Transverse colon (tissue), 4 donors: ENCODE measurements at regions not wholly inside any gene's neighbourhood (a gene's known extent, or its start where the extent isn't known, plus 50 kb on each side); places are given as distances from the start of the nearest gene placed in this dataset.
A peak's percentile ranks its signal among the peaks of the same experiment; 100 is the strongest.
"Not testable (repeated sequence)": the region's sequence is repeated elsewhere in the genome, so short reads cannot be mapped to it uniquely, and the experiment has no call there.

Experiments used
- DNase-seq: peaks from one replicate; pipeline ENCODE4 v3.0.0-alpha.2; 2019
- H3K27ac ChIP-seq, 4 donors: fragments of 200-600 bp; sonication (generic); 2 replicates each; pipeline ENCODE4 v1.5.1; 2016 to 2018; ENCODE audit warnings: inconsistent platforms in 4 of 4
- H3K27me3 ChIP-seq: fragments of 200-600 bp; sonication (generic); 2 replicates; pipeline ENCODE4 v1.5.1; 2017; ENCODE audit warnings: inconsistent platforms
- H3K36me3 ChIP-seq, 4 donors: fragments of 200-600 bp; sonication (generic); 2 replicates each; pipeline ENCODE4 v1.5.1; 2017 to 2019; ENCODE audit warnings: inconsistent platforms in 4 of 4
- H3K4me1 ChIP-seq, 4 donors: fragments of 200-600 bp; sonication (generic); 2 replicates each; pipeline ENCODE4 v1.5.1; 2017 to 2020; ENCODE audit warnings: inconsistent platforms in 4 of 4
- H3K4me3 ChIP-seq, 4 donors: fragments of 200-600 bp; sonication (generic); 1 replicate in 1 of 4; 2 replicates in 3 of 4; pipeline versions ENCODE4 v1.5.1 to v1.6.1; 2017 to 2019; ENCODE audit warnings: inconsistent platforms in 4 of 4
- H3K9me3 ChIP-seq, 2 donors: fragments of 200-600 bp; sonication (generic); 2 replicates each; pipeline ENCODE4 v1.5.1; 2017 to 2019; ENCODE audit warnings: inconsistent platforms in 2 of 2
- EP300 ChIP-seq: sonication (generic); formaldehyde crosslinking; IDR thresholded peaks from one replicate; pipeline ENCODE4 v1.6.1; 2017; ENCODE audit warnings: antibody characterized with exemption, low read depth
- POLR2A ChIP-seq: fragments of 450-650 bp; IDR thresholded peaks from one replicate; pipeline ENCODE4 v1.6.1; 2016; ENCODE audit warnings: antibody characterized with exemption, mild to moderate bottlenecking, moderate library complexity
- POLR2AphosphoS5 ChIP-seq, 3 donors: sonication (generic); formaldehyde crosslinking; IDR thresholded peaks; one replicate each; pipeline ENCODE4 v1.6.1; 2016; ENCODE audit warnings: antibody characterized with exemption in 3 of 3
- WGBS, 2 donors: methylation state at CpG; one replicate each; pipeline ENCODE4 v1.1.5; 2018; ENCODE audit warnings: low coverage in 1 of 2; 5-methylcytosine and 5-hydroxymethylcytosine counted together
- in situ Hi-C, 4 donors: fragments of 200-750 bp; cut with MboI; loops; one replicate each; pipeline versions ENCODE4 v1.15.0 to v1.15.1; 2017; ENCODE audit warnings: low sequenced_read_pairs in 3 of 4, low pct_ligation_motif_present in 1 of 4, low pct_unique_long_range_greater_than_20kb in 1 of 4
- intact Hi-C: fragments of 100-400 bp; cut with DNase I; formaldehyde crosslinking; loops from one replicate; pipeline ENCODE4 v1.15.1; 2023; ENCODE audit warnings: low total_unique reads
- TF ChIP-seq, protein P1 (sequence below), 5 experiments: fragments of 200-600 bp in 3 of 5; fragments of 450-650 bp in 2 of 5; sonication (generic) in 3 of 5; IDR thresholded peaks; 1 replicate in 2 of 5; 2 replicates in 3 of 5; pipeline ENCODE4 v1.5.1; 2016 to 2017; ENCODE audit warnings: antibody characterized with exemption in 5 of 5, inconsistent platforms in 3 of 5, mild to moderate bottlenecking in 2 of 5, moderate library complexity in 1 of 5

DNA sequence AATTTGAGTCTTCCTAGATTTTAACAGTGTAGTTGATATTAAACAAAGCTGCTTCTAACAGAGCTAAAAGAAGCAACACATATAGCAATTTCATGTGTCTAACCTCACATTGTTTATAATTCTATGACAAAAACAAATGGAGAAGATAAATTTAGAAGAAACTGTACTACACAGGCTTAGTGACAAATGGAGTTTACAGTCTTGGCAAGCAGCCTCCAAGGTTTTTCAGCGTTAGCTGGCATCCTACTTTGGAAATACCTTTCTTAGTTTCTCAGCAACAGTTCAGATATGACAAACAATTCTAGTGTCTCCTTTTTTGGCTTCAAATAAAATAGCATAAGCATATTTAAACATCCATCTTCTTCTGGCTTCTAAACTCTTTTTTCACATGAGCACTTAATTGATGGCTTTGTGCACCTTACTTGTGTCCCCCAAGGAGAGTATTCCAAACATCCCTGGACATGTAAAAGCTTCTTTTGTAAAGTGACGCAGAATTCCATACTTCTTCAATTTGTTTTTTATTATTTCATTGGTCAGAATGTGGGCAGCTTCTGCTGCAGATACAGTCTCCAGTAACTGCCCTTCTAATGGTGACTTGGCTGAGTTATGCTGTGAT is 249.8 kb downstream of the ANTXR2 start:
- DNase-seq = peak; percentile 31
- peaks cover 0 to 4% (median 0%) of the 10 kb centered on the region in 4 donors for H3K4me1 ChIP-seq
- H3K27ac ChIP-seq = peak overlapping the region; percentile 40 to 76 (median 49)
- H3K36me3 ChIP-seq = no peaks in the 10 kb centered on the region
- TF ChIP-seq, protein P1, sequence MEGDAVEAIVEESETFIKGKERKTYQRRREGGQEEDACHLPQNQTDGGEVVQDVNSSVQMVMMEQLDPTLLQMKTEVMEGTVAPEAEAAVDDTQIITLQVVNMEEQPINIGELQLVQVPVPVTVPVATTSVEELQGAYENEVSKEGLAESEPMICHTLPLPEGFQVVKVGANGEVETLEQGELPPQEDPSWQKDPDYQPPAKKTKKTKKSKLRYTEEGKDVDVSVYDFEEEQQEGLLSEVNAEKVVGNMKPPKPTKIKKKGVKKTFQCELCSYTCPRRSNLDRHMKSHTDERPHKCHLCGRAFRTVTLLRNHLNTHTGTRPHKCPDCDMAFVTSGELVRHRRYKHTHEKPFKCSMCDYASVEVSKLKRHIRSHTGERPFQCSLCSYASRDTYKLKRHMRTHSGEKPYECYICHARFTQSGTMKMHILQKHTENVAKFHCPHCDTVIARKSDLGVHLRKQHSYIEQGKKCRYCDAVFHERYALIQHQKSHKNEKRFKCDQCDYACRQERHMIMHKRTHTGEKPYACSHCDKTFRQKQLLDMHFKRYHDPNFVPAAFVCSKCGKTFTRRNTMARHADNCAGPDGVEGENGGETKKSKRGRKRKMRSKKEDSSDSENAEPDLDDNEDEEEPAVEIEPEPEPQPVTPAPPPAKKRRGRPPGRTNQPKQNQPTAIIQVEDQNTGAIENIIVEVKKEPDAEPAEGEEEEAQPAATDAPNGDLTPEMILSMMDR (IDR thresholded peaks at IDR 0.05) = no peak
- no peak for TF ChIP-seq EP300
- TF ChIP-seq POLR2AphosphoS5 (IDR thresholded peaks at IDR 0.05) = peak; percentile 45 to 64 (median 54)
- no peak for TF ChIP-seq POLR2A
- in situ Hi-C loops (no loop called here), intact Hi-C loops (no loop called here)
- WGBS, 2 donors = 36 to 53% methylated on average over 2 of the region's 2 CpGs
- H3K27me3 ChIP-seq = no peaks in the 10 kb centered on the region
- no peak overlapping the region for H3K4me3 ChIP-seq
- no peaks in the 10 kb centered on the region for H3K9me3 ChIP-seq

DNA sequence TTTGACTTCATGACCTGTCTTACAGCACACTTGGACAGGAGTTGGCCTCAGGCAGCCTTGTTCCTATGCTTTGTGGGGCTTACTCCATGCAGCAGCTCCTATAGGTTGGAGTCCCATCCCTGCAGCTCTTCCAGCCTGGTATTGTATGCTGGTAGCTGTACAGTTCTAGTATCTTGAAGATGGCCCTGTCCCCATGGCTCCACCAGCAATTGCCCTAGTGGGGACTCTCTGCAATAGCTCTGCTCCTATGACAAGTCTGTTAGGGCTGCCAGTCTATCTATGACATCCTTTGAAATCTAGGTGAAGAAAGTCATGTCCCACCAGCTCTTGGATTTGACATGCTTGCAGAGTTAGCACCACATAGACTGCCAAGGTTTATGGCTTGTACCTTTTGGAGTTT is 252.6 kb downstream of the ANTXR2 start:
- no peak for TF ChIP-seq EP300
- TF ChIP-seq, protein P1 (IDR thresholded peaks at IDR 0.05) = no peak
- TF ChIP-seq POLR2A = no peak
- no peak for TF ChIP-seq POLR2AphosphoS5 (IDR thresholded peaks at IDR 0.05)
- no peak overlapping the region for H3K27ac ChIP-seq
- no peaks in the 10 kb centered on the region for H3K27me3 ChIP-seq
- in situ Hi-C loops (no loop called here), intact Hi-C loops (no loop called here)
- peaks cover 0 to 10% of the 10 kb centered on the region in 2 donors for H3K9me3 ChIP-seq
- DNase-seq = no peak
- H3K36me3 ChIP-seq = no peaks in the 10 kb centered on the region
- H3K4me3 ChIP-seq = no peak overlapping the region
- H3K4me1 ChIP-seq = peaks cover 0 to 4% (median 0%) of the 10 kb centered on the region in 4 donors

DNA sequence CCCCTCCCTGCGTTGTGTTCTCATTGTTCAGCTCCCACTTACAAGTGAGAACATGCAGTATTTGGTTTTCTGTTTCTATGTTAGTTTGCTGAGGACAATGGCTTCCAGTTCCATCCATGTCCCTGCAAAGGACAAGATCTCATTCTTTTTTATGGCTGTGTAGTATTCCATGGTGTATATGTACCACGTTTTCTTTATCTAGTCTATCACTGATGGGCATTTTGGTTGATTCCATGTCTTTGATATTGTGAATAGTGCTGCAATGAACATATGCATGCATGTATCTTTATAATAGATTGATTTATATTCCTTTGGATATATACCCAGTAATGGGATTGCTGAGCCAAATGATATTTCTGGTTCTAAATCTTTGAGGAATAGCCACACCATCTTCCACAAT is 265.1 kb downstream of the ANTXR2 start:
- H3K27ac ChIP-seq, H3K9me3 ChIP-seq, H3K4me3 ChIP-seq, H3K36me3 ChIP-seq, H3K27me3 ChIP-seq, H3K4me1 ChIP-seq, in situ Hi-C loops, intact Hi-C loops, DNase-seq: not testable (repeated sequence)
- 71 to 72% methylated on average over 2 of the region's 2 CpGs for WGBS, 2 donors

DNA sequence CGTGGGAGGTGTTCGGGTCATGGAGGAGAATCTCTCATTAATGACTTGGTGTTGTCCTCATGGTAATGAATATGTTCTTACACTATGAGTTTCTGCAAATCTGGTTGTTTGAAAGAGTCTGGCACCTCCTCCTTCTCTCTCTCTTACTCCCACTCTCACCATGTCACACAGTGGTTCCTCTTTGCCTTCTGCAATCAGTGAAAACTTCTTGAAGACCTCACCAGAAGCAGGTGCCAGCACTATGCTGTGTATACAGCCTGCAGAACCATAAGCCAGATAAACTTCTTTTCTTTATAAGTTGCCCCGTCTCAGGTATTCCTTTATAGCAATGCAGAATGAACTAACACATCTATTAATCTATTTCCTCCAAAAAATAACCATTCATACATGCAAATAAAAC is 275.0 kb downstream of the ANTXR2 start:
- 57 to 84% methylated on average over 1 to 3 of the region's 3 CpGs for WGBS, 2 donors
- Histone ChIP-seq H3K4me3 (no peak overlapping the region), H3K36me3 (no peaks in the 10 kb centered on the region), H3K9me3 (no peaks in the 10 kb centered on the region), H3K27me3 (no peaks in the 10 kb centered on the region), H3K4me1 (no peaks in the 10 kb centered on the region), H3K27ac (no peak overlapping the region)
- TF ChIP-seq POLR2AphosphoS5 (IDR thresholded peaks at IDR 0.05) (no peak), EP300 (no peak), POLR2A (no peak)
- TF ChIP-seq, protein P1 (IDR thresholded peaks at IDR 0.05) = no peak
- in situ Hi-C loops (no loop called here), intact Hi-C loops (no loop called here)
- no peak for DNase-seq

DNA sequence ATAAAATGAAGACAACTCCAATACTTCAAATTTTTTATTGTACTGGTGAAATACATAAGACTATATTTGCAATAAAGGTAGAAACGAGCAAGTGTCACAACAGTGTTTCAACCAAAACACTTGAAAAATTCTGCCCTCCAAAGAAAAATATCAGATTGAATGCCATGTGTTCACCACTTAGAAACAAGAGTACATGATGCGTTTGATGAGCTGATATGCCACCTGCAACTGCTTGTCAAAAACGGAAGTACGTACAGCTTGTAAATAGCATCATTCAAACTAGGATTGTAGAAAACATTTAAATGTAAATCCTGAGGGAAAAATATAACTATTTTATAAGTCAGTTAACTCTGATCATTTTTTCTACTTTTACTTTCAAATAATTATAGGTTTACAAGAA is 276.1 kb downstream of the ANTXR2 start:
- no peaks in the 10 kb centered on the region for H3K27me3 ChIP-seq
- no peak overlapping the region for H3K27ac ChIP-seq
- intact Hi-C loops = no loop called here
- 44 to 81% methylated on average over 4 of the region's 4 CpGs for WGBS, 2 donors
- H3K4me3 ChIP-seq = no peak overlapping the region
- in situ Hi-C loops = no loop called here
- DNase-seq = no peak
- H3K4me1 ChIP-seq = no peaks in the 10 kb centered on the region
- TF ChIP-seq EP300 (no peak), POLR2AphosphoS5 (IDR thresholded peaks at IDR 0.05) (no peak), POLR2A (no peak)
- TF ChIP-seq, protein P1 (IDR thresholded peaks at IDR 0.05) = no peak
- H3K9me3 ChIP-seq = no peaks in the 10 kb centered on the region
- no peaks in the 10 kb centered on the region for H3K36me3 ChIP-seq
